Neural crest cell (in vitro differentiated cells): ENCODE measurements at regions not wholly inside any gene's neighbourhood (a gene's known extent, or its start where the extent isn't known, plus 50 kb on each side); places are given as distances from the start of the nearest gene placed in this dataset.

ENCODE experiments used
- DNase-seq: peaks from one replicate; pipeline ENCODE4 v3.0.0; 2021; ENCODE audit warnings: low read depth, mixed read lengths, low spot score
- H3K27ac Mint-ChIP-seq: one replicate; pipeline ENCODE4 v1.8.0; 2021; ENCODE audit warnings: mild to moderate bottlenecking, mixed read lengths; ENCODE audit not compliant: unreplicated experiment
- H3K27me3 Mint-ChIP-seq: 2 replicates; pipeline ENCODE4 v1.8.0; 2021; ENCODE audit warnings: low read depth, mild to moderate bottlenecking, mixed read lengths
- H3K36me3 Mint-ChIP-seq: 2 replicates; pipeline ENCODE4 v1.8.0; 2021; ENCODE audit warnings: low read depth, mild to moderate bottlenecking, mixed read lengths
- H3K4me1 Mint-ChIP-seq: 2 replicates; pipeline ENCODE4 v1.8.0; 2021; ENCODE audit warnings: mixed read lengths
- H3K4me3 Mint-ChIP-seq: one replicate; pipeline ENCODE4 v1.8.0; 2021; ENCODE audit warnings: mild to moderate bottlenecking, mixed read lengths
- H3K9me3 Mint-ChIP-seq: 2 replicates; pipeline ENCODE4 v1.8.0; 2021; ENCODE audit warnings: mixed read lengths
- TF ChIP-seq, protein P1 (sequence below): fragments of 200-600 bp; sonication (generic); conservative IDR thresholded peaks from 2 replicates; pipeline ENCODE4 v1.5.0; 2021; ENCODE audit warnings: antibody characterized with exemption, mild to moderate bottlenecking

DNA sequence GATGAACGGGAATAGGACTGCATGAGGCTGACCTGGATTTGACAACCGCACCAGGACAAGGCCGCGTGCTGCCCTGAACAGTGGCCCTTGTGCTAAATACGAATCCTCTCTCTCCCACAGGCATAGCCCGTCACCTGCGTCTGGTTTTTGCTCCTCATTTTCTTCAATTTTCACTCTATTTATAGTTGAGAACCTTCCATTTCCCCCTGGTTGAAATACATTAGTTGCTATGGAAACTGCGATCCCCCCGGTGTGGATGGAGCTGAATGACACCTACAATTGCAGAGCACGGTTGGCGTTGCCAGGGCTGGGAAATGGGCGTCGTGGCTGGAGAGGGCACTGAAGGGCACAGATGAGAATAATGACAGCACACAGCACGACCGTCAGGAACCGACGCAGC is 158.6 kb upstream of the PITRM1 start:
- no peak overlapping the region for H3K4me3 Mint-ChIP-seq
- no peaks in the 10 kb centered on the region for H3K27me3 Mint-ChIP-seq
- no peak overlapping the region for H3K27ac Mint-ChIP-seq
- peaks cover 42% of the 10 kb centered on the region for H3K4me1 Mint-ChIP-seq
- peaks cover 2% of the 10 kb centered on the region for H3K36me3 Mint-ChIP-seq
- DNase-seq: no peak
- TF ChIP-seq, protein P1, sequence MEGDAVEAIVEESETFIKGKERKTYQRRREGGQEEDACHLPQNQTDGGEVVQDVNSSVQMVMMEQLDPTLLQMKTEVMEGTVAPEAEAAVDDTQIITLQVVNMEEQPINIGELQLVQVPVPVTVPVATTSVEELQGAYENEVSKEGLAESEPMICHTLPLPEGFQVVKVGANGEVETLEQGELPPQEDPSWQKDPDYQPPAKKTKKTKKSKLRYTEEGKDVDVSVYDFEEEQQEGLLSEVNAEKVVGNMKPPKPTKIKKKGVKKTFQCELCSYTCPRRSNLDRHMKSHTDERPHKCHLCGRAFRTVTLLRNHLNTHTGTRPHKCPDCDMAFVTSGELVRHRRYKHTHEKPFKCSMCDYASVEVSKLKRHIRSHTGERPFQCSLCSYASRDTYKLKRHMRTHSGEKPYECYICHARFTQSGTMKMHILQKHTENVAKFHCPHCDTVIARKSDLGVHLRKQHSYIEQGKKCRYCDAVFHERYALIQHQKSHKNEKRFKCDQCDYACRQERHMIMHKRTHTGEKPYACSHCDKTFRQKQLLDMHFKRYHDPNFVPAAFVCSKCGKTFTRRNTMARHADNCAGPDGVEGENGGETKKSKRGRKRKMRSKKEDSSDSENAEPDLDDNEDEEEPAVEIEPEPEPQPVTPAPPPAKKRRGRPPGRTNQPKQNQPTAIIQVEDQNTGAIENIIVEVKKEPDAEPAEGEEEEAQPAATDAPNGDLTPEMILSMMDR: no peak
- H3K9me3 Mint-ChIP-seq: peaks cover 2% of the 10 kb centered on the region

DNA sequence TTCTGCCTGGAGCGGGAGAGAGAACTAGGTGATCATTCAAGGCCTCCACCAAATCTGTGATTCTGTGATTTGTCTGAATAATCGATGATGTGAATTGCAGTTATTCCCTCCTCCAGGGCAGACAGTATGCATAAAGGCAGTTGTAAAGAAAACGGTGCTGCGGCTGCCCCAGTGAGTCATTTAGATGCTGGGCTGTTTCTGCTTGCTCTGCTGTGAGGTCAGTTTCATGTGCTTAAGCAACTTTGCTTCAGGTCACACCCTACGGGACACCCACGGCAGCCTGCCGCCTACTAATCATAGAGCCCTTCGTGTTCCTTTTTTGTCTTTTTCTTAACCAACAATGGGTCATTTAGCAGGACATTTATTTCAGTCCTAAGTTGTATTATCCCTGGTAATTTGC is 158.1 kb upstream of the PITRM1 start:
- Mint-ChIP-seq H3K36me3 (peaks cover 2% of the 10 kb centered on the region), H3K9me3 (peaks cover 2% of the 10 kb centered on the region), H3K4me3 (no peak overlapping the region), H3K27me3 (no peaks in the 10 kb centered on the region), H3K27ac (peak overlapping the region; percentile 30), H3K4me1 (peaks cover 47% of the 10 kb centered on the region)
- no peak for DNase-seq
- TF ChIP-seq, protein P1: no peak

- Mint-ChIP-seq H3K27ac (peak overlapping the region; percentile 45), H3K36me3 (no peaks in the 10 kb centered on the region), H3K27me3 (no peaks in the 10 kb centered on the region), H3K4me3 (peak overlapping the region; percentile 44), H3K4me1 (peaks cover 37% of the 10 kb centered on the region), H3K9me3 (no peaks in the 10 kb centered on the region)
- no peak for DNase-seq
- TF ChIP-seq, protein P1: no peak
These were observed 153.6 kb upstream of the PITRM1 start for GRCh38 chr10:3325954-3326750.

DNA sequence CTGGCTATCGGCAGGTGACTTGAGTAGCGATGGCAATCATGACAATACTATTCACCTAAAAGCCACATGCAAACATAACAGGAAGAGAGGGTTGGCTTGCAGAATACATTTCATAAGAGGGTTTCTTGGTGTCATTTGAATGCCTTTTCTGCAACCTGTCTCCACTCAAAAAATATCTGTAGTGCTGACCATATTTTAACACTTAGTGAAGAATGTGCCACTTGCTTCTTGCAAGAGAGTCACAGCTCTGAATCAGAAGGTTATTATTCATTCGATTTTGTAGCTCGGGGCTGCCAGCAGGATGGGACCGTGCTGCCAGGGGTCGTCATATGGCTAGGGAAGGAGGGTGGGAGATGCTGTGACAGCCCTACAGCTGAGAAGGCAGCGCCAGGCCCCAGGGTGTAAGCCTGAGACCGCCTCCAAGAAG is 152.0 kb upstream of the PITRM1 start:
- no peak overlapping the region for H3K27ac Mint-ChIP-seq
- TF ChIP-seq, protein P1: no peak
- H3K4me1 Mint-ChIP-seq: peaks cover 25% of the 10 kb centered on the region
- no peak overlapping the region for H3K4me3 Mint-ChIP-seq
- DNase-seq: no peak
- H3K9me3 Mint-ChIP-seq: peaks cover 2% of the 10 kb centered on the region
- H3K27me3 Mint-ChIP-seq: no peaks in the 10 kb centered on the region
- H3K36me3 Mint-ChIP-seq: peaks cover 4% of the 10 kb centered on the region

- no peak overlapping the region for H3K4me3 Mint-ChIP-seq
- no peak overlapping the region for H3K27ac Mint-ChIP-seq
- DNase-seq: no peak
- peaks cover 3% of the 10 kb centered on the region for H3K9me3 Mint-ChIP-seq
- H3K4me1 Mint-ChIP-seq: peaks cover 25% of the 10 kb centered on the region
- TF ChIP-seq, protein P1: no peak
- H3K36me3 Mint-ChIP-seq: peaks cover 4% of the 10 kb centered on the region
- no peaks in the 10 kb centered on the region for H3K27me3 Mint-ChIP-seq
These were observed 151.4 kb upstream of the PITRM1 start for GRCh38 chr10:3323865-3324498.
